WI38 (cell line): ENCODE measurements at regions not wholly inside any gene's neighbourhood (a gene's known extent, or its start where the extent isn't known, plus 50 kb on each side); places are given as distances from the start of the nearest gene placed in this dataset.

ENCODE experiments used
- H3K4me3 ChIP-seq: 2 replicates; pipeline ENCODE4 v1.5.1; 2011; ENCODE audit warnings: low read depth, mild to moderate bottlenecking, control low read depth, low read length
- CTCF ChIP-seq: IDR thresholded peaks from 2 replicates; pipeline ENCODE4 v1.5.1; 2012; ENCODE audit warnings: low read depth, mild to moderate bottlenecking, control low read depth, low read length

GRCh38 chr17:83144421-83145357, 65.3 kb downstream of the METRNL start:
- H3K4me3 ChIP-seq, result no peak overlapping the region
- no peak for TF ChIP-seq CTCF

GRCh38 chr17:83145358-83145738, 65.9 kb downstream of the METRNL start:
- H3K4me3 ChIP-seq, result no peak overlapping the region
- TF ChIP-seq CTCF, result no peak

GRCh38 chr17:83145831-83146230, 66.4 kb downstream of the METRNL start:
- TF ChIP-seq CTCF, result no peak
- H3K4me3 ChIP-seq, result no peak overlapping the region

- no peak for TF ChIP-seq CTCF
- H3K4me3 ChIP-seq, result no peak overlapping the region
Observed at GRCh38 chr17:83146347-83146746, 66.9 kb downstream of the METRNL start.

- no peak overlapping the region for H3K4me3 ChIP-seq
- TF ChIP-seq CTCF, result no peak
Observed at GRCh38 chr17:83147280-83147679, 67.9 kb downstream of the METRNL start.

GRCh38 chr17:83148317-83149028, 69.1 kb downstream of the METRNL start:
- no peak for TF ChIP-seq CTCF
- no peak overlapping the region for H3K4me3 ChIP-seq
